ENCODE measurements at regions not wholly inside any gene's neighbourhood (a gene's known extent, or its start where the extent isn't known, plus 50 kb on each side); places are given as distances from the start of the nearest gene placed in this dataset.

DNA sequence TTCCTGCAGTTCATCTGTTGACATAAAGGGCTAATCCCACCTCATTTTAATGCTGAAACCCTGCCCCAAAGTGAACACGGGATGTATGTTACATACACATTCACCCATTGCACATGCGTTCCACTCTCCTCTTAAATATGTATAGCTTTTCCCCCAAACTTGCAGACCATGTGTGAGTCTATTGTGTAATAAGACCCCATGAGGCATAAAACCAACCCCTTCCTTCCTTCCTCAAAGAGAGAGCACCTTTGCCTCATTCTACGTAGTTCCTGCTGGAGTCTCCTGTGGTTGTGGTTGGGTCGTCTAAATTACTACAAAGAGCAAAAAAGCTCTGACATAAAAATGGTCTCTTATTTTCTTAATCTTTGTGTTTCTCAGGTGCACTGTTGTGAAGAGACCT is 345.7 kb upstream of the KLF6 start:
- DNase-seq (ENCODE audit: low read depth in 2 of 2, low spot score in 1 of 2), result no peak

DNA sequence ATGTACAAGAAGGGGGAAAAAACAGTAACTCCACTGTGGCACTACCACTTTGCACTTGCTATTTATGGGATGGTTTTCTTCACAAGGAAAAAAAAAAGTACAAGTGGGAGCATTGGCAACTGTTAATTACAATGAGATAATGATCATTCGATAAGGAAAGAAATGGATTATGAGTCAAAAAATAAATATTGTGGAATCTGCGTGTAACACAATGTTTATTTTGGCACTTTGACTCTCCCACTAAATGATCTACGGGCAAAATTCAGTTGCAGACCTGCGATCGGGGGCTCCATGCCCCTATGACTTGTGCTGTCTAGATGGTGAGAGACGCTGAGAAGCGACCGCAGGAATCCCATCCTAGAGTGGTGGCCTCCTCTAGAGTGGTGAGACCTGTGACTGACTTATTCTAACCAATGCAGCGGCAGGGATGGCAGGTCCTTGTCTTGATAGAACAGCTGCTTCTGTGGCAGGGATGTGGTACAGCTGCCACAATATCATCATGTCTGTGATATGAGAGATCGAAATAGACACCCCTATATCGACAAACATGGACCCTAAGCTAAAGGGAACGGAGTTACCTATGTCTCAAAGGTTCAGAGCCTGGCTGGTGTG is 345.0 kb upstream of the KLF6 start:
- no peak for DNase-seq (ENCODE audit: low read depth in 2 of 2, low spot score in 1 of 2)

DNA sequence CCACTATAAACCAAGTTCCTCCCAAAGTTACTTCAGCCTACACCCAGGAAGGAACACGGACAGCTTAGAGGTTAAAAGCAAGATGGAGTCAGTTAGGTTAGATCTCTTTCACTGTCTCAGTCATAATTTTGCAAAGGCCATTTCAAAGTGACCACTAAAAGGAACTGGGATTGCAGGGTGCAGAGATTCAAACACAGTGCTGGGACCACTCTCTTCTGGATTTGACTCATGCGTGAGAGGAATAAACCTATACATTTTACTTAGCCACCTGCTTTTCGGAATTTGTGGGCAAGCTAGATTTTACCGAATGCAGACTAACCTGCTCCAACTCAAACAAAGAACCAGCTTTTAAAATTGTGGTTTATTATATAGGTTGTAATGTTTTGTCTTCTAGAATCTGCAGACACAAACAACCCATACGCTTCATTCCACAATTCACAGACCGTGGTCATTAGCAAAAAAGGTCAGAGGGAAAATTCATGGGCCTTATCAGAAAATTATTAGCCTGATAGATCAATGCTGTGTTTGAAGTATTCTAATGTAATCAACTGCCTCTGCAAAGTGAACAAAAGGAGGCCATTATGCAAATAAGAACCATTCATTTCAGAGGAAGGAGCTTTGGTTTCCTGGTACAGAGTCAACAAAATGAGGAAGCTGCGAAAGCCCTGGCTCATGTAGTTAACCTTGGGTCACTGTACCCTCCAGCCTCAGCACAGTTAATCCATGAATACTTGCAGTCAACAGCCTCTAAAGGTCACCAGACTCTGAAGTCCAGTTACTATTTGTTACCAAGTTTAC is 342.7 kb upstream of the KLF6 start:
- no peak for DNase-seq (ENCODE audit: low read depth in 2 of 2, low spot score in 1 of 2)

DNA sequence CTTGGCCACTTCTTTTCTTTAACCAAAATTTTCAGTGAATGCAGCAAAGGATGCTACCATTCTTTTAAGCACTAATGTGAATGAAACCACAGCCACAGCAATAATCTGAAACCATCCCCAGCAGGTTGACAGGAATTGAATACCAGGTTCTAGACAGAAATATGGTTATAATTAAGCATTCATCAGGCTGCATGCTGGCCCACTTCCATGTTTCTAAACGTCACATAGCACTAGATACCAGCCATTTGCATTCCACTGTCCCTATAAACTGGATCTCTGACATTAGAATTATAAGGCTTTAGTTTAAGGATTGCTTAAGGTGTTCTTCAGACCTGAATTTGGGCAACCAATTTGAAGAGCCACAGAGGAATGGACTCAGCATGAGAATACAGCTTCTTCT is 340.8 kb upstream of the KLF6 start:
- DNase-seq (ENCODE audit: low read depth in 2 of 2, low spot score in 1 of 2), result no peak

DNA sequence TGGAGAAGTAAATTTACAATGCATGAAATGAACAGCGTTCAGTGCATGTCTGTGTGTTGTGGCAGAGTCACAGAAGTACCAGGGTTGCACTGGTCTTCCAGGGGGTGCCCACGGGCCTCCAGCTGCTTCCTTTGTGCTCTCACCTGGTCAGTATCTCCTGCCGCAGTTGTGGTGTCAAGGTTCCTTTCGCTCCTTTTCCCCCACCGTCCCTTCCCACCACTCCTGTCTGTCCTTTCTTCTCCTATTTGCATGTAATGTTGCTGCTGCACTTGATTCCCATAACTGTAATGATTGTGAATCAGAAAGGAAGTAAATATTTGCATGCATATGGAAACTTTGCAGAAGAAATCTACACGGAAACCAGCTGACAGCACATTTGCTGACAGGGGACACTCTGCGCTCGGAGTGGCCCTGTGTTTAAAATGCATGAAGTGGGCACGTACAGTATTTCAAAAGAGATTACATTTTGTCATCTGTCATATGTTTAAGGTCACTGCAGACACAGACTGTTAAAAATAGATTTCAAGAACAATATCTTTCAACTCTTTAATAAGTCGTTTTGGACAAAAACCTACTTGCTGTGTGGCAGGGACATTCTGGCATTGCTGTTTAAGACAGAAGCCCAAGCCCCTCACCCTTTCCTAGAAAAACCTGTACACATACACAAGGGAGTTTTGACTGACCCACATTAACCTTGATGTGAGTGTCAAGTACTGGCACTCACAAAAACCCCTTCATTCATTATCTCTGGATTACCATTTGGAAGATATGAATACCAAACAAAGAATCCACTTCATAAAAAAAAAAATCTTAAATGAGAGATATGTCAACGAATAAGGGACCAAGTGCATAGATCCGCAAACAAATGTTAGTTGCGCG is 336.7 kb upstream of the KLF6 start:
- no peak for DNase-seq (ENCODE audit: low read depth in 2 of 2, low spot score in 1 of 2)

DNA sequence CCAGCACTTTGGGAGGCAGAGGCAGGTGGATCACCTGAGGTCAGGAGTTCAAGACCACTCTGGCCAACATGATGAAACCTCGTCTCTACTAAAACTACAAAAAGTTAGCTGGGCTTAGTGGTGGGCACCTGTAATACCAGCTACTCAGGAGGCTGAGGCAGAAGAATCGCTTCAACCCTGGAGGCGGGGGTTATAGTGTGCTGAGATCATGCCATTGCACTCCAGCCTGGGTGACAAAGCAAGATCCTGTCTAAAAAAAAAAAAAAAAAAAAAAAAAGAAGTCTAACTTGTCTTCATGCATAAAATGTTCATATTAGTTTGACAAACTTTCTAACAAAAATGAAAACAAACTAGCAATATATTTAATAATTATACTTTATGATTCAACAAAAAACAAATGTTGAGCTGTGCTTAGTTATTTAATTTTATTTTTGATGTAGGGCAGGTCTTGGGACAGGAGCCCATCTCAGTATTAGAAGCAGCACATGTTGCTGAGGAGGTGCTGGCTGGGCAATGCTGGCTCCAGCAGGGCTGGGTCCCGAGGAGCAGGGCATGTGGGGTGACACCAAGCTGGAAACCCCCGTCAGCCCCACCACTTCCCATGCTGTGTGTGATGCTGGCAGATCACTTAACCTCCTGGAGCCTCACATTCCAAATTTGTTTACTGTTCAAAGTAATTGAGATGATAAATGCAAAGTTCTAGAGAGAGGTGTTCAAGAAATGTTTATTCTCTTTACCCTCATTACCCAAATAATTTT is 335.3 kb upstream of the KLF6 start:
- DNase-seq (ENCODE audit: low read depth in 2 of 2, low spot score in 1 of 2), result no peak

DNA sequence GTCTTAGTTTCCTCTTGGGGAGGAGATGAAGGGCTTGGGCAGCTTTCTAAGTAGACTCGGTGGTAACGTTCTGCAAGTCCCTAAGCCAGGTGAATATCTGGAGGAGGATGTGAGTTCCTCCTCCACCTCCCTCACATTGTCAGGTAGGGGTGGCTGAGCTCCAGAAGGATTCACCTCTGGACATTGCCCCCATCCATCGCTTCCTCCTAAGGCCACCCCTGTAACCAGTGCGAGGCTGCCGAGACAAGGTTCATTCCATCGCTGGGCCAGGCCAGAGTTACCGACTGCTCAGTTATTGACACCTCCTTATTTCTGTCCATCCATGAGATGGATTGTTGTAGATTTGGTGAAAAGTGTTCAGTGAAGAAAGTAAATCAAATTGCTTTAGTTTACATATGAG is 334.1 kb upstream of the KLF6 start:
- DNase-seq (ENCODE audit: low read depth in 2 of 2, low spot score in 1 of 2), result no peak

DNA sequence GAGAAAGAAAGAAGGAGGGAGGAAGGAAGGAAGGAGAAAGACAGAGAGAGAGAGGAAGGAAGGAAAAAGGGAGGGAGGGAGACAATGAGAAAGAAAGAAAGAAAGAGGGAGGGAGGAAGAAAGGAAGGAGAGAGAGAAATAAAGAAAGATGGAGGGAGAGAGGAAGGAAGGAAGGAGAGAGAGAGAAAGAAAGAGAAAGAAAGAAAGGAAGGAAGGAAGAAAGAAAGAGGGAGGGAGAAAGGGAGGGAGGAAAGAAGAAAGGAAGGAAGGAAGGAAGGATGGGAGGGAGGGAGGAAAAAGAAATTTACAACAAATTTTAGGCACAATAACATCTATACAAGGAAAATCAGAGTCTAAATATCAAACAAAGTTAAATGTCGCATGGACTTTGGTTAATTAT is 332.6 kb upstream of the KLF6 start:
- DNase-seq (ENCODE audit: low read depth in 2 of 2, low spot score in 1 of 2), result no peak

DNA sequence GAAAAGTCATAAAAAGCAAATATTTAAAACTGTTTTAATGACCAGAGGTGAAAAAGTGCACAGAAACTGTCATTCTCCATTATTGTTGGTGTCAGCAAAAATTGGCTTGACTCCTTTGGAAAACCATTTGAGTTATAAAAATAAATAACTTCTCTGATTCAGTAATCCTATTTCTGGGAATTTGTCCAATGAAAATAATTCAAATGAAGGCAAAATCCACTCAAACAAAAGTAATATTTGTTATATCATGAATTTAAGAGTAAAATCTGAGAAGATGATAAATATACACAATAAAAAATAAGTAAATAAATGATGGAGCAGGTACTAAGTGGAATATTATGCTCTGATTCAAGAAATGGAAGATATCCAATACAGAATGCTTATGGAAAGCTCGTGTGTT is 326.6 kb upstream of the KLF6 start:
- DNase-seq (ENCODE audit: low read depth in 2 of 2, low spot score in 1 of 2), result no peak

DNA sequence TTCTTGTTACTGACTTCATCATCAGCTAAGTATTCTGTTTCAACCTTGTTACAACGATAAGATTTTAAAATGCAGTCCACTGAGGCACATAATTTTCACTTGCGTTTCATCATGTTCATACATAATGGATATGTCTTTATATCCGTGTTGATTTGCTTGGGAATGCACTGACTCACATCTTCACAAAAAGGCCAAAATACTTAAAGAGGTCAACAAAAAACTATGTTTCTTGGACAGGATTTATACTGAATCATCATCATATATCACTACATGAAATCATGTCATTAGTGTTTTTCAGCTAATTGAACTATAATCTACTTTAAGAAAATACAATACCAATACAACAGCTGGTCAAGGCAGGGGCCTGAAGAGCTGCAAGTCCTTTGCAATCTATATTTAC is 324.5 kb upstream of the KLF6 start:
- DNase-seq (ENCODE audit: low read depth in 2 of 2, low spot score in 1 of 2), result no peak

DNA sequence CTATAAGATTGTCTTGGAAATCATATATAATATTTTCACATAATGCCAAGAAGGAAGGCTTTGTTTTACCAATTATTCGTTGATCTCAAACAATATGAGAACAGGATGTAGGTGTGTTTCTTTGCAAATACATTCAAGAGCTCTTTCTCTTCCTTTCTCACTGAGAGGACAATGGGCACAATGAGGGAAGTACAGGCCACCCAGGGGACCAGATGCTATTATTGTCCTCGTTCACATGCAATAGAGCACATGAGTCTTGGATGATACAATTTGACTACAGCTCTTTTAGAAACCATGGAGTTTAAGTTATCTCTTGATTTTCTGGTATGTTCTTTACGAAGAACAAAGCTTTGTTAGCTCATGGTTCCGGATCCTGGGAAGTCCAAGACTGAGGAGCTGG is 323.7 kb upstream of the KLF6 start:
- no peak for DNase-seq (ENCODE audit: low read depth in 2 of 2, low spot score in 1 of 2)

DNA sequence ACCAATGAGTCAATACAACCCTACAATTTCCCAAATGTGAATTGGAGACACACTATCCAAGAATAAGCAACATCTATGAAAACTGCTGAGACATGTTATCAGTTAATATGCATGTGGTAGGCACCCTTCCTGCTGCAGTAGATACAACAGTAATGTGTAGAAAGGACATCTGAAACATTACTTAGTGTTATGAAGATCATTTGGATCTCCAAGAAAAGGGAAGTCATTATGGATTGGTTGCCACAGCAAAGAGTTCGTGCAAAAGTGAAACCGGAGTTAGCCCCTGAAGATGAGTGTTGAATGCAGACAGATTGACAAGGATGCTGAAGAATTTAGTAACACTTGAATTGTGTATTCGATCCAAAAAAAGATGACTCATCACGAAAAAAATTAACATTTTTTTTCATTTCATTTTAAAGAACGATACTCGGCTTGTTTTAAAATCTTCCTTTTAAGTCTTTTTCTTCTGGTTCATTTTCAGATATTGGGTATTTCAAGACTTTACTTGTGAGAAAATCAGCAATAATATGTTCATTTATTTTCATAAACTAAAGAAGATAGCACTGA is 322.4 kb upstream of the KLF6 start:
- DNase-seq (ENCODE audit: low read depth in 2 of 2, low spot score in 1 of 2), result no peak

DNA sequence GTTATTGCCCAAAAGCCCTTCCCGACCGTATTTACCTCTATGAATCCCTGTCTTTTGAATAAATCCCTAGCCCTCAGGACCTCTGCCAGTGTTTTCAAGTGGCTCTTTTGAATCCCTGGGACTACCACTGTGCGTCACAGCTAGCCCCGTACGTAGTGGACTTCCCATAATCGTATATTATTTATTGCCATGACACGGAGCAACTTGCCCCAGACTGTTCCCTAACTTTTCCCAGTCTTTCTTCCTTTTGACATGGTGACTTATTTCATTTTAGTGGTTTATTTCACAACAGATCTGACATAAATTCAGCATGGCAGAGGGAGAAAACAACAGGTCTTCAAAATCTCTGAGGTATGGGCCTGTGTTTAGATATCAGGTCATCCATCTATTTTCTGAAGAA is 318.6 kb upstream of the KLF6 start:
- no peak for DNase-seq (ENCODE audit: low read depth in 2 of 2, low spot score in 1 of 2)

DNA sequence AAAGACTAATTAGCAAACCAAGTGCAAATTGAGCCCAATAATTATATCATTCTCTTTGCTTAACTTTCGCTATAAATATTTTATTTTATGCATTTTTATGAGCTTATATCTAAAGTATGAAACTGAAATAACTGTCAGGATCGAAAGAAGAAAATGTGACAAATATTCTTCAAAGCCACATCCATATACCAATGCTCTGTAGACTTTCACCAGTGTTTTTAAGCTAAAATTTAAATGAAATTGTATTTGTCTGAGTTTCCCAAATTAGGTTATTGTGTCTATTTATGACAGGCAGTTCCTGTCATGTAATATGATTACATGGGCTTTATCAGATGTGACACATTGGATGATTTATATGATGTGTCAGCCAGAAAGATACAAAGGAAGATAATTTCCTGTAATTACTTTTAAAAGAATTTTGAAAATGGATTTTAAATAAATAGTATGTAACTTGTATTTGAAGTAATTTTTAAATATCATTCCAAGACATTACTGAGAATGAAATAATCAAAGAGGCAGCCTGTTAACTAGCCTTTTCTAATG is 317.9 kb upstream of the KLF6 start:
- no peak for DNase-seq (ENCODE audit: low read depth in 2 of 2, low spot score in 1 of 2)

DNA sequence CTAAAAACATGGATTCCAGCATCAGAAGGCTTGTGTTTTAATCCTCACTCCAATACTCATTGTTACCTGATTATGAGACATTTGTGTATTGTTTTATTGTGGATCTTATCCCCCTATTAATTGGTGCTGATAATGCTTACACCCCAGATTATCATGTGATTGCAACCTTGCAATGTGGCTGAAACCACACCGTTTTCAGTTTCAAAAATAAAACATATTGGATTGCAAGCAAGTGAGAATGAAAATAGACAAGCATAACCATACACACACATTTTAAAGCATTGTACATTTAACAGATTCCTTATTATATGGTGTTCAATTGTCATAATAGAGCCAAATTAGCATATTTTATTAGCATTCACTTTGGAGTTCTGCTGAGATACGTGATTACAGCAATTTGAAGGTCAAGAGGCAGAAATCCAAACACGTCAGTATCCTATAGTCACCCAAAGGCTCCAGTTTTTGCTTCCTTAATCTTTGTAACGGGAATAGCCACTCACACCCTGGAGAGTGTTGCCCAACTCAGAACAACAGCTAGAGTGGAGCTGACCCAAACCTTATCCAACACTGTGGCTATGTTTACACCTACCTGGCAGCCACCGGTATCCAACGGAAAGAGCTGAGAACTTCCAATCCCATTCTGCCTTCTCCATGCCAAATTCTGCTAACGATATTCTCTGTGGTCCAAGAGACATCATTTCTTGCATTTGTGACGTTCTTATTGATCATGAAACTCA is 317.1 kb upstream of the KLF6 start:
- DNase-seq (ENCODE audit: low read depth in 2 of 2, low spot score in 1 of 2), result no peak

DNA sequence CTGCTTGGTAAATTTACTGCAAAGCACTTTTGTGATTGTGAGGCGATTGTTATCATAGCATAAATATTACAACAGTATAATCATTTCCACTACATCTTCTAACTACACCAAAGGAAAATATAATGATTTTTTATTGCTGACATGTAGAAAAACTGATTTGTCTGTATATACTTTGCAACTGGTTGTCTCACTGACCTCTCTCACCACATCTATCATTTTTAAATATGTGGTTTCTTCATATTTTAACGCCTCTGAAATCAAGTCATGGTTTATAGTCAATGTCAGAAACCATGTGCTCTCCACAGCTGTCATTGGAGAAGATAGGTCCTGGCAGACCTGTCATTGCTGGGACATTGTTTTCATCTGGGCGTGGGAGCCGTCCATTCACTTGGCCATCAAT is 315.4 kb upstream of the KLF6 start:
- no peak for DNase-seq (ENCODE audit: low read depth in 2 of 2, low spot score in 1 of 2)

DNA sequence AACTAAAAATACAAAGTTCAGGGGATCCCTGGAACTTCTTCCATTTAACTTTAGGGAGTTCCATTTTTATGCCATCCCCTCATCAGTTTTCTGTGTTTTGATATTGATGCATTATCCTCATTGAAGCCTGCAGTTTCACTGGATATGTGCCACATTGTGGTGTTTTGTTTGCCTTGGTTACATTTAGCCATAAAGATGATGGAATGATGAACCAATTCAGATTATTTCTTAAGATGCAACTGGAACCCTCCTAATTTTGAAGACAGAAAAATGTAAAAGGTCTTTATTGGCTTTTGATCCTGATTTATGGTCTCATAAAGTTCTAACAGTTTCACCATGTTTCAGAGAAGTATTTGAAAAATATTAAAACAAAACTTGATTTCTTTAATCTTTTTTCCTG is 314.2 kb upstream of the KLF6 start:
- DNase-seq (ENCODE audit: low read depth in 2 of 2, low spot score in 1 of 2), result no peak

DNA sequence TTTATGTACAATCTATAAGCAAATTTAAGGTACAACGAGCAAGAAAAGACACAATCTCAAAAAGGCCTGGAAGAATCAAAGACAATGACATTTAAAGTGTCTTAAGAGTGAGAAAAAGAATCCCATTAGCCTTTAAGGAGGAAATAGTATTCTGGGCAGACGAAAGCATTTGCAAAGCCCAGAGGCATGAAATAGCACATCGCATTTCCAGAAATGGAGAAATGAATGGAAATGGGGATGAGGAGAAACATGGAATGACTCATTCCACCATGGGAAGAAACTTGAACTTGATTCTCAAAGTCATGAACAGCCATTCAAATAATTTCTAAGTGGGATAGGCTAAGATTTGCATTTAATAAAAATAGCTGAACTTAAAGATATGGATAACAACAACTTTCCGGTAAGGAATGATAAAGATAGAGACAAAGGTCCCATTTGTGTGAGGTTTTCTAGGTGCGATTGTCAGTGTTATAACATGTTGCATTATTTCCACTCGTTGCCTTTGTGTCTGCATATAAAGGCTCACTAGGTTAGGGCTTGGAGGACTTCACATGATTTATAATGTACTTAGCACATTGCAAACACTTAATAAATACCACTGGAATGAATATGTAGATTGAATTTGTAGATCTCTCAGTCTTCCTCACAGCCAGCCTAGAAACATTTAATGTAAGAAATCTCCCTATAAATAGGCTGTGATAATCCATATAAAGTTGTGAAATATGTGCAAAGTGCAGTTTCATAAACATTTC is 310.3 kb upstream of the KLF6 start:
- DNase-seq (ENCODE audit: low read depth in 2 of 2, low spot score in 1 of 2), result no peak

DNA sequence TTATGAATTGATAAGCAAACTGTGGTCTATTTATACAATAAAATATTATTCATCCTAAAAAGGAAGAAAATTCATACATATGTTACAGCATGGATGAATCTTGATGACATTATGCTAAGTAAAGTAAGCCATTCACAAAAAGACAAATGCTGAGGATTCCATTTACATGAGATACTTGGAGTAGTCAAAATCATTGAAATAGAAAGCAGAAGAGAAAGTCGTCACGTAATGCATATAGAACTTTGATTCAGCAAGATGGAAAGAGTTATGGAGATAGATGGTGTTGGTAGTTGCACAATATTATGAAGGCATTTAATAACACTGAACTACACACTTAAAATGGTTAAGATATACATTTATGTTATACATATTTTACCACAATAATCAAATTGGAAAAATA is 309.7 kb upstream of the KLF6 start:
- DNase-seq (ENCODE audit: low read depth in 2 of 2, low spot score in 1 of 2), result no peak

All from stimulated activated CD8-positive, alpha-beta memory T cell treated with anti-CD3 and anti-CD28 coated beads, Interleukin-4, amount 100 ng/mL, for 4 hours (primary cell).